Fibroblast of mammary gland (primary cell): ENCODE measurements at regions not wholly inside any gene's neighbourhood (a gene's known extent, or its start where the extent isn't known, plus 50 kb on each side); places are given as distances from the start of the nearest gene placed in this dataset.
"Not testable (repeated sequence)": the region's sequence is repeated elsewhere in the genome, so short reads cannot be mapped to it uniquely, and the experiment has no call there.

Experiments used
- DNase-seq: peaks from one replicate; pipeline ENCODE4 v3.0.0-alpha.2; 2010; ENCODE audit warnings: low read depth
- H3K4me3 ChIP-seq: 2 replicates; pipeline ENCODE4 v1.5.1; 2011; ENCODE audit warnings: low read depth, mild to moderate bottlenecking, low read length, moderate library complexity; ENCODE audit not compliant: control insufficient read depth
- CTCF ChIP-seq: conservative IDR thresholded peaks from 2 replicates; pipeline ENCODE4 v1.5.1; 2011; ENCODE audit warnings: low read depth, low read length, inconsistent platforms; ENCODE audit not compliant: control insufficient read depth, insufficient read depth

GRCh38 chr1:21372383-21372782, 67.6 kb upstream of the NBPF3 start:
- DNase-seq, result no peak
- no peak overlapping the region for H3K4me3 ChIP-seq
- no peak for TF ChIP-seq CTCF

GRCh38 chr1:21369905-21370304, 70.0 kb upstream of the NBPF3 start:
- no peak for TF ChIP-seq CTCF
- DNase-seq, result no peak
- no peak overlapping the region for H3K4me3 ChIP-seq

GRCh38 chr1:21368515-21369289, 71.2 kb upstream of the NBPF3 start:
- peak; percentile 85 for DNase-seq
- peak; percentile 100 for TF ChIP-seq CTCF
- no peak overlapping the region for H3K4me3 ChIP-seq

GRCh38 chr1:21367973-21368514, 71.9 kb upstream of the NBPF3 start:
- H3K4me3 ChIP-seq, DNase-seq: not testable (repeated sequence)

- no peak overlapping the region for H3K4me3 ChIP-seq
- DNase-seq, result no peak
- TF ChIP-seq CTCF, result no peak
These were observed 73.6 kb upstream of the NBPF3 start for GRCh38 chr1:21366288-21366687.

- H3K4me3 ChIP-seq, result no peak overlapping the region
- DNase-seq, result no peak
- TF ChIP-seq CTCF, result no peak
These were observed 74.8 kb upstream of the ECE1 start for GRCh38 chr1:21365036-21365435.

- H3K4me3 ChIP-seq, result no peak overlapping the region
- DNase-seq, result no peak
- no peak for TF ChIP-seq CTCF
These were observed 71.8 kb upstream of the ECE1 start for GRCh38 chr1:21362096-21362495.
